ENCODE measurements at regions not wholly inside any gene's neighbourhood (a gene's known extent, or its start where the extent isn't known, plus 50 kb on each side); places are given as distances from the start of the nearest gene placed in this dataset.
A peak's percentile ranks its signal among the peaks of the same experiment; 100 is the strongest.

- intact Hi-C loops (cut with micrococcal nuclease) = no loop called here
- ATAC-seq (no peak), DNase-seq (no peak)
These were observed 830.1 kb upstream of the POU3F3 start for GRCh38 chr2:104023765-104024164.

GRCh38 chr2:104025295-104025694 lies 828.6 kb upstream of the POU3F3 start:
- ATAC-seq = no peak
- DNase-seq = no peak
- intact Hi-C loops (cut with micrococcal nuclease) = no loop called here

GRCh38 chr2:104026725-104027124 lies 827.2 kb upstream of the POU3F3 start:
- no peak for ATAC-seq
- no peak for DNase-seq
- intact Hi-C loops (cut with micrococcal nuclease) = no loop called here

GRCh38 chr2:104027321-104027720 lies 826.6 kb upstream of the POU3F3 start:
- no peak for DNase-seq
- ATAC-seq = no peak
- intact Hi-C loops (cut with micrococcal nuclease) = no loop called here

GRCh38 chr2:104028061-104028460 lies 825.9 kb upstream of the POU3F3 start:
- intact Hi-C loops (cut with micrococcal nuclease) = no loop called here
- no peak for ATAC-seq
- DNase-seq = no peak

GRCh38 chr2:104033399-104033798 lies 820.5 kb upstream of the POU3F3 start:
- no peak for ATAC-seq
- DNase-seq = no peak
- intact Hi-C loops (cut with micrococcal nuclease) = no loop called here

GRCh38 chr2:104040771-104041170 lies 813.1 kb upstream of the POU3F3 start:
- intact Hi-C loops (cut with micrococcal nuclease) = no loop called here
- DNase-seq = no peak
- ATAC-seq = no peak

GRCh38 chr2:104041351-104041750 lies 812.6 kb upstream of the POU3F3 start:
- ATAC-seq (no peak), DNase-seq (no peak)
- intact Hi-C loops (cut with micrococcal nuclease) = no loop called here

- ATAC-seq = peak; percentile 72
- peak; percentile 21 for DNase-seq
These were observed 810.1 kb upstream of the POU3F3 start for GRCh38 chr2:104043864-104044263.

GRCh38 chr2:104045071-104045470 lies 808.8 kb upstream of the POU3F3 start:
- intact Hi-C loops (cut with micrococcal nuclease) = no loop called here
- no peak for ATAC-seq
- DNase-seq = no peak

More at GRCh38 chr2:104043864-104044263, 810.1 kb upstream of the POU3F3 start:
- intact Hi-C loops (cut with micrococcal nuclease) = no loop called here

GRCh38 chr2:104046466-104046865 lies 807.4 kb upstream of the POU3F3 start:
- intact Hi-C loops (cut with micrococcal nuclease) = no loop called here
- DNase-seq (no peak), ATAC-seq (no peak)

GRCh38 chr2:104047516-104047915 lies 806.4 kb upstream of the POU3F3 start:
- DNase-seq (no peak), ATAC-seq (no peak)
- intact Hi-C loops (cut with micrococcal nuclease) = no loop called here

- no peak for DNase-seq
- no peak for ATAC-seq
- intact Hi-C loops (cut with micrococcal nuclease) = no loop called here
These were observed 804.5 kb upstream of the POU3F3 start for GRCh38 chr2:104049438-104049837.

- no peak for ATAC-seq
These were observed 803.9 kb upstream of the POU3F3 start for GRCh38 chr2:104049981-104050380.

GRCh38 chr2:104050656-104051242 lies 803.2 kb upstream of the POU3F3 start:
- intact Hi-C loops (cut with micrococcal nuclease) = no loop called here
- DNase-seq (no peak), ATAC-seq (no peak)

More at GRCh38 chr2:104049981-104050380, 803.9 kb upstream of the POU3F3 start:
- intact Hi-C loops (cut with micrococcal nuclease) = no loop called here
- no peak for DNase-seq

GRCh38 chr2:104051766-104052165 lies 802.1 kb upstream of the POU3F3 start:
- no peak for ATAC-seq
- intact Hi-C loops (cut with micrococcal nuclease) = no loop called here

GRCh38 chr2:104052356-104052755 lies 801.6 kb upstream of the POU3F3 start:
- intact Hi-C loops (cut with micrococcal nuclease) = no loop called here
- no peak for ATAC-seq
- no peak for DNase-seq

More at GRCh38 chr2:104051766-104052165, 802.1 kb upstream of the POU3F3 start:
- no peak for DNase-seq

GRCh38 chr2:104056451-104056850 lies 797.5 kb upstream of the POU3F3 start:
- DNase-seq = no peak
- no peak for ATAC-seq
- intact Hi-C loops (cut with micrococcal nuclease) = no loop called here

GRCh38 chr2:104068665-104069064 lies 785.2 kb upstream of the POU3F3 start:
- intact Hi-C loops (cut with micrococcal nuclease) = no loop called here
- no peak for DNase-seq
- ATAC-seq = no peak

GRCh38 chr2:104077573-104077972 lies 776.3 kb upstream of the POU3F3 start:
- intact Hi-C loops (cut with micrococcal nuclease) = no loop called here
- no peak for ATAC-seq
- no peak for DNase-seq

- intact Hi-C loops (cut with micrococcal nuclease) = no loop called here
- ATAC-seq (no peak), DNase-seq (peak; percentile 19)
These were observed 775.3 kb upstream of the POU3F3 start for GRCh38 chr2:104078431-104079157.

All from left ventricle myocardium superior (tissue), 1 donor.